ENCODE measurements at regions not wholly inside any gene's neighbourhood (a gene's known extent, or its start where the extent isn't known, plus 50 kb on each side); places are given as distances from the start of the nearest gene placed in this dataset.
A peak's percentile ranks its signal among the peaks of the same experiment; 100 is the strongest.

- no peaks in the 10 kb centered on the region for H3K36me3 Mint-ChIP-seq (ENCODE audit: low read depth)
- H3K27me3 Mint-ChIP-seq (ENCODE audit: low read depth), result no peaks in the 10 kb centered on the region
- no peak for TF ChIP-seq CTCF (conservative IDR thresholded peaks at IDR 0.05)
Measured at GRCh38 chrX:125405339-125405738, 85.7 kb downstream of the TEX13C start.

GRCh38 chrX:125407314-125407713, 87.6 kb downstream of the TEX13C start:
- no peak for TF ChIP-seq CTCF (conservative IDR thresholded peaks at IDR 0.05)
- no peak overlapping the region for H3K27ac Mint-ChIP-seq (ENCODE audit: unreplicated experiment)
- H3K4me1 Mint-ChIP-seq, result no peaks in the 10 kb centered on the region
- H3K36me3 Mint-ChIP-seq (ENCODE audit: low read depth), result no peaks in the 10 kb centered on the region
- no peak overlapping the region for H3K4me3 Mint-ChIP-seq
- no peak for DNase-seq (ENCODE audit: low read depth, low spot score)
- H3K9me3 Mint-ChIP-seq, result no peaks in the 10 kb centered on the region
- H3K27me3 Mint-ChIP-seq (ENCODE audit: low read depth), result no peaks in the 10 kb centered on the region

More at GRCh38 chrX:125405339-125405738, 85.7 kb downstream of the TEX13C start:
- H3K4me3 Mint-ChIP-seq, result no peak overlapping the region
- H3K27ac Mint-ChIP-seq (ENCODE audit: unreplicated experiment), result no peak overlapping the region
- DNase-seq (ENCODE audit: low read depth, low spot score), result no peak
- H3K9me3 Mint-ChIP-seq, result peaks cover 2% of the 10 kb centered on the region
- no peaks in the 10 kb centered on the region for H3K4me1 Mint-ChIP-seq

- no peaks in the 10 kb centered on the region for H3K9me3 Mint-ChIP-seq
- H3K4me1 Mint-ChIP-seq, result no peaks in the 10 kb centered on the region
- H3K4me3 Mint-ChIP-seq, result no peak overlapping the region
- H3K36me3 Mint-ChIP-seq (ENCODE audit: low read depth), result no peaks in the 10 kb centered on the region
- H3K27ac Mint-ChIP-seq (ENCODE audit: unreplicated experiment), result no peak overlapping the region
- H3K27me3 Mint-ChIP-seq (ENCODE audit: low read depth), result no peaks in the 10 kb centered on the region
- no peak for DNase-seq (ENCODE audit: low read depth, low spot score)
- no peak for TF ChIP-seq CTCF (conservative IDR thresholded peaks at IDR 0.05)
Measured at GRCh38 chrX:125420809-125421208, 101.1 kb downstream of the TEX13C start.

- no peak for TF ChIP-seq CTCF (conservative IDR thresholded peaks at IDR 0.05)
- H3K9me3 Mint-ChIP-seq, result no peaks in the 10 kb centered on the region
- H3K4me1 Mint-ChIP-seq, result no peaks in the 10 kb centered on the region
- no peak overlapping the region for H3K4me3 Mint-ChIP-seq
- H3K27me3 Mint-ChIP-seq (ENCODE audit: low read depth), result no peaks in the 10 kb centered on the region
- H3K27ac Mint-ChIP-seq (ENCODE audit: unreplicated experiment), result no peak overlapping the region
- no peak for DNase-seq (ENCODE audit: low read depth, low spot score)
- H3K36me3 Mint-ChIP-seq (ENCODE audit: low read depth), result no peaks in the 10 kb centered on the region
Measured at GRCh38 chrX:125422986-125423385, 103.3 kb downstream of the TEX13C start.

GRCh38 chrX:125424536-125424935, 104.9 kb downstream of the TEX13C start:
- H3K27me3 Mint-ChIP-seq (ENCODE audit: low read depth), result no peaks in the 10 kb centered on the region
- no peaks in the 10 kb centered on the region for H3K36me3 Mint-ChIP-seq (ENCODE audit: low read depth)
- H3K4me1 Mint-ChIP-seq, result no peaks in the 10 kb centered on the region
- H3K27ac Mint-ChIP-seq (ENCODE audit: unreplicated experiment), result no peak overlapping the region
- DNase-seq (ENCODE audit: low read depth, low spot score), result no peak
- no peaks in the 10 kb centered on the region for H3K9me3 Mint-ChIP-seq
- H3K4me3 Mint-ChIP-seq, result no peak overlapping the region
- TF ChIP-seq CTCF (conservative IDR thresholded peaks at IDR 0.05), result no peak

GRCh38 chrX:125436855-125437254, 117.2 kb downstream of the TEX13C start:
- no peaks in the 10 kb centered on the region for H3K4me1 Mint-ChIP-seq
- H3K9me3 Mint-ChIP-seq, result peaks cover 20% of the 10 kb centered on the region
- no peak for DNase-seq (ENCODE audit: low read depth, low spot score)
- no peak overlapping the region for H3K4me3 Mint-ChIP-seq
- peak; percentile 65 for TF ChIP-seq CTCF (conservative IDR thresholded peaks at IDR 0.05)
- H3K36me3 Mint-ChIP-seq (ENCODE audit: low read depth), result peaks cover 3% of the 10 kb centered on the region
- no peaks in the 10 kb centered on the region for H3K27me3 Mint-ChIP-seq (ENCODE audit: low read depth)
- no peak overlapping the region for H3K27ac Mint-ChIP-seq (ENCODE audit: unreplicated experiment)
